T-helper 2 cell treated with Interferon-gamma antibody and Interleukin-4, amounts not matched to agents 100 ng/mL and 5 ng/mL, for 36 hours (primary cell): ENCODE measurements at regions not wholly inside any gene's neighbourhood (a gene's known extent, or its start where the extent isn't known, plus 50 kb on each side); places are given as distances from the start of the nearest gene placed in this dataset.

Experiments used
- intact Hi-C: fragments of 100-400 bp; cut with micrococcal nuclease; formaldehyde crosslinking; loops from one replicate; pipeline ENCODE4 v1.15.1; 2023

- intact Hi-C loops = no loop called here
Measured at GRCh38 chr1:216925962-216926625, 202.9 kb upstream of the ESRRG start.

- intact Hi-C loops = no loop called here
Measured at GRCh38 chr1:216924732-216925131, 201.5 kb upstream of the ESRRG start.

- intact Hi-C loops = no loop called here
Measured at GRCh38 chr1:216923601-216924000, 200.4 kb upstream of the ESRRG start.

DNA sequence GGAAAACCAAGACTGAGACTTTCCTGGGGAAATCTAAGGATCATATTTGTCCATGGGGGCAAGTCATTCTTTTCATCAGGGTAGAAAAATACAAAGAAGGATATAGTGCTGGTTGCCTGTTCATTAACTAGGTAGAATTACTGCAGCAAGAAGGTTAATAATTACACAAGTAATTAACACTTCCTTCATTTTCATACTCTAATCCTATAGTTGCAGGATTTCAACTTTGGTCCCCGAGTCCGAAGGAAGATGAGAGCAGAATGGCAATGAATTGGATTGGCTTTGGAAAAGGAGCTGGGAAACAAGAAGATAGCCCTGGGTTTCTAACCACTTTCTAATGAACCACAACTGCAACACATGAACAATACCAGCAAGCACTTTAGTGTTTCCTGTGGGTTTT, 199.2 kb upstream of the ESRRG start:
- intact Hi-C loops = no loop called here

DNA sequence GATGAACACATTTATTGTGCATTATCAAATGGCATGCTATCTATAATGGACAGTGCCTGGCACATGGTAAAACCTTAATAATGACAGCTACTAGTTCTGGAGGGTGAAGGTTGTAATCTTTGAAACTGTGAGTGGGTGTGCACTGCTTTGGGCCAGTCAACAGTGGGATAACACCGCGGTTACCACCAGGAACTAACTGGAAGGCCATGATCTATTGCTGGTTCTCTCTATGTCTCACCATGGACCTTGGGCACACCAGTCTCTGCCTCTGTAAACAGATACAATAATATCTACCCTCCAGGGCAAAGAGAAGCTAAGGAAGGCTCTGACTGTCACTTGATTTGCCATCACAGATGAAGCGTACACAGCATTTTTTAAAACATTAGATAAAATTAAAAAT, 198.6 kb upstream of the ESRRG start:
- intact Hi-C loops = no loop called here

DNA sequence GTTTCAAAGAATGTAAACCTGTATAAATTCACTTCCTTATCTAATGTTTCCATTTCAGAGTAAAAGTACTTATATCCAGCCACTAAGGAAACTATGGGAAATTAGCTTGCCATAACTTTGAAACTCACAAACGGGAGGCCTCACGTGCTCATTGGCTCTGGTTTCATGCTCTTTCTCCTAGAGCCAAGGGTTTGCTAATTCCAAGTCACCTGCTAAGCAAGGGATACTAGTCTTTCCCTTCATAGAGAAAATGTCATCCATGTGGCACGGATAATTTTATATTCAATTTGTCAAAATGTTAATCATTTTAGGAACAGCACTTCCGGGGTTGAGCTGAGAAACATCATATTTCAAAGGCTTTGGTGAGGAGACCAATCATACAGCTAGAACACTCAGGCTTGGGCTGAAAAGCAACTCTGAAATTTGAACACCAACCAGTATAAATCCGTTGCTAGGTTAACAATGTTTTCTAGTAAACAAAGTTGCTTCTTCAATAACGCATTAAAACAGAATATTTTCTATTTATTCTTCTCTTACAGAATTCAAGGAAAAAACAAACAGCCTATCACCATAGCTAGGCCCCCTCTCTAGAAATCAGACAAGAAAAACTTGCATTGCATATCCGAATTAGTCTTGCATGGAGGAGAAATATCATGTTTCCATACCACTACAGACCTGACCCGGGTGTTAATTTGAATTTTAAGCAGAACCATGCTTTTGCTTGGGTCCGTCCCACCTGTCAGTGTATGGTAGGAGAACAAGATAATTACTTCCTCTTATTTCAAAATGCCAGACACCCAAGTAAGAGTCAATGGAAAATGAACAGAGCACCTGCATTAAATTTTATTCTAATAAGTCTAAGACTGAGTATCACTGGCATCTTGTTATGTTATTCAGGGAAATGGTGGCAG, 196.1 kb upstream of the ESRRG start:
- intact Hi-C loops = loop anchor here (2.0 kb wide), 1 partner anchor 19 kb away; no protein-coding TSS in a partner anchor

- intact Hi-C loops = no loop called here
Measured at GRCh38 chr1:216916890-216917438, 193.7 kb upstream of the ESRRG start.

DNA sequence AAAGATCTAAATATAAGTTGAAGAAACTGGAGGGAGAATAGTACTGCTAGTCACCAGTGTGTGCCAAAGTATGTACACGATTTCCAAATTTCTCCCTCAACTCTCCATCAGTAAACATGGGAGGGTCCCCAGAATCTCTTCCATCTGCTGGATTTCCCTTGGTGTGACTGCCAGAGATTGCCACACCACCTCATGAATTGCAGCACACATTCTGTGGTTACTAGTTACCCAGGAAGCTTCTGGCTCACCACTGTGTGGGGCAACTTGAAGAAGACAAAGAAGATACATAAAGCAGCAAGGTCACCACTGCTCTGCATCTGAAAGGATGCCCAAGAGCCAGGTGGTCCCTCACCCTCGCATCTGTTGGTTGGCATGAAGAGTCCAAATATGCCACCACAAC, 191.7 kb upstream of the ESRRG start:
- intact Hi-C loops = no loop called here

GRCh38 chr1:216913976-216914375, 190.7 kb upstream of the ESRRG start:
- intact Hi-C loops = no loop called here

DNA sequence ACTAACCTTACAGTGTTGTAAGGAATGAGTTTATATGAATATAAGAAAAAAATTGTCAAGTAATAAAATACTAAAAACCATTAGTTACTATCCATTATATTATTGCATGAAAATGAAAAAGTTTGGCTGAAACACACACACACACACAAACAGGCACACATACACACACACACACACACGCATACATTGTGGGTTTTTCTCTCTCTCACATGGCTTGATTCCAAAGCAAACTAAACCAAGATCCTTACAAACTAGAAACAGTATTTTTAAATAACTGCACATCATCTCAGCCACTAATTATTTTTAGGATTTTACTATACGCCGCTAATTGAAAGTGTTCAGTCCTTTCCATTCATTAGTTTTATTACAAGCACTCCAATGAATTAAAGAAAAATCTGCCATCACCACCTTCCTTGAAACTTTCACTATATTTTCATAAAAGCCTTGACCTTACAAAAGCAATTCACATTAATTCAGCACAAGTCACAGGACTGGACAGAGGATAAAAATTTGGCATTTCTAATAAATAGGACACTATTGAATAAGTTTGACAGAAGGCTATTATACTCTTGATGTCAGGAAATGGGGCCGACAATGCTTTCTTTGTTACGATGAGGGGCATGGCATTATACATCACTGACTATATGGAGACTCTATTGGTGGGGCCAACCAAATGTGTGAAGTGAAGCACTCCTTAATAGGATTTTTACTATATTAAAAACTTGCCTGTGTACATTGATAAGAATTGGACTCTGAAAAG, 187.0 kb upstream of the ESRRG start:
- intact Hi-C loops = no loop called here

DNA sequence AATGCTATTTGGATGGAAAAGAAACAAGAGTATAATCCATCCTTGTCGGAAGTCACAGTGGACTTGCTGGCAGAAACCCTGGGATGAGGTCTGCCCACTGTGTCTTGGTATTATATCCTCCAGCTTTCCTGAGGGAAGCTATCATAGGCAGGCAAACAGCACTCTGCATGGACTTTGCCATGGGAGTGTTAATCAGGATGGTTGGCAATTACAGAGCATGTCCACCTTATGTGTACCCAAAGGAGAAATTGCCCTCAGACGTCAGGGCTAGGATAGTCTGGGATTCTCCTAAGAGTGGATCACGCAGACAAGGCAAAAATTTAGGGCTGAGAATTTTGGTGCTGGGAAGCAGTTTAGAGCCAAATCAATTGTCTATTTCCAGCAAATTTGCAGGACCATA, 184.9 kb upstream of the ESRRG start:
- intact Hi-C loops = no loop called here

GRCh38 chr1:216907100-216907499, 183.9 kb upstream of the ESRRG start:
- intact Hi-C loops = no loop called here

DNA sequence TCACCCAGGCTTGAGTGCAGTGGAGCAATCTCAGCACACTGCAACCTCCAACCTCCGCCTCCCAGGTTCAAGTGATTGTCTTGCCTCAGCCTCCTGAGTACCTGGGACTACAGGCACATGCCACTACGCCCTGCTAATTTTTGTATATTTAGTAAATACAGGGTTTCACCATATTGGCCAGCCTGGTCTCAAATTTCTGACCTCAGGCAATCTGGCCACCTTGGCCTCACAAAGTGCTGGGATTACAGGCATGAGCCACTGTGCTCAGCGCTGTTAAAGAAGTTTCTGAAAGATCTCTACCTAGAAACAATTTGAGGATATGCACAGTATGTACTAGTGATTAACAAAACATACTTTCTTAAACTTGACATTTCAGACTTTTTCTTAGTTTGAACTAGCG, 182.6 kb upstream of the ESRRG start:
- intact Hi-C loops = no loop called here

DNA sequence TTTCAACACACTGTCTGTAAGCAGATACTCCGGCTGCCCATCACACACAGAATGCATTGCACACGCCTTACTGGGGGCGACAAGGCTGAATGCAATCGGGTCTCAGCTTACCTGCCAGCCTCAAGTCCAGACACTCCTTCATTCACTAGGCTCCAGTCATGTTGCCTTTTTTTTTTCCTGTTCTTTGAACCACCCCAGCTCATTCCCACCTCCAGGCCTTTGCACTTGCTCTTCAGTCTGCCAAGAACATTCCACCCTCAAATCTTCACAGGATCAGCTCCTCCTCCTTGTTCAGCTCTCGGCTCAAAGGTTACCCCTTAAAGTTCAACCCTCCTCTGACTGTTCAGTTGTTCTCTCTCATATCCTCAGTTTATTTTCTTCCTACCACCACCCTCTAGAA, 181.9 kb upstream of the ESRRG start:
- intact Hi-C loops = no loop called here

GRCh38 chr1:216904471-216904870, 181.2 kb upstream of the ESRRG start:
- intact Hi-C loops = no loop called here

DNA sequence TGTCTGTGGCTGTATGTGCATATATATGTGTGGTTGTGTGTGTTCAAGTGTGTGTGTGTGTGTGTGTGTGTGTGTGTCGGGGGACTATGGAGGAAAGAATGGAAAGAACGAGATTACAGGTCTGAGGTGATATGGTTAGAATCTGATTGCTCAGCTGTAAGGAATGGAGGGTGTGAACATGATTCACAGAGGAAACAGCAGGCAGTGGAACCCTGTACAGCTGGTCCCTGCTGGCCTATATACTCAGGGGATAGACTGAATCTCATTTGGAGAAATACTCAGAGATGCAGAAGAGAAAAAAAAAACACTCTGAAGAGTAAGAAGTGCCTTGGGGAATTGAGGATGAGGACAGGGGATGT, 180.1 kb upstream of the ESRRG start:
- intact Hi-C loops = no loop called here

DNA sequence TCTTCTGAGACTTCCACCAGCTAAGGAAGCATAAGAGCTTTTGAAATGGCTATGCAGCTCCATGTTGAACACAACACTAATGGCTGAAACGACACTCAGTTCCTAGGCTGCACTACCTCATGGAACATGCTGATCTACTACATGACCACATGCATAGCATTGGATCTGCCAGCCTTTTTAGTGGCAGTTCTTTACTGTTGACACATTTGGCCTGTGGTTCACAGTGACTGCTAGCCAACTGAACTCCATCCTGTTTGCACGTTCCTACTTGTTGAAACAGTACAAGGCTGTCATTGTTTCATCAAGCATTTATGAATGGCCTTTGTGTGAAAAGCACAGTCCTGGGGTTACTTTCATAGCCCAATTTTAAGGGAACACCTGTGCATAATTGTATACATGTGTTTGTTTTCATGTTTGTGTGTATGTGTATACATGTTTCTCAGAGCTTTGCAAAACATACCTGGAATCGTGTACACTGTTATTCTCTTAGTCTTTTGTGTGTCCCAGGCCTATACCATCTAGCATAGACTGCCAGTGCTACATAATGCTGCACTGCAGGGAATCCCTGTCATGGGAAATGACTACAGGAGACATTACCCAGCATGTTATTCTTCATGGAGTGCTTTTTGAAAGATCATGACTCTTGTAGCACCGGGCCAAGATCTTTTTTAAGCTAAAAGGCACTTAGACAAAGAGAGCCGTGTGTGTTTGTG, 179.6 kb upstream of the ESRRG start:
- intact Hi-C loops = no loop called here

GRCh38 chr1:216900116-216900620, 176.9 kb upstream of the ESRRG start:
- intact Hi-C loops = no loop called here

DNA sequence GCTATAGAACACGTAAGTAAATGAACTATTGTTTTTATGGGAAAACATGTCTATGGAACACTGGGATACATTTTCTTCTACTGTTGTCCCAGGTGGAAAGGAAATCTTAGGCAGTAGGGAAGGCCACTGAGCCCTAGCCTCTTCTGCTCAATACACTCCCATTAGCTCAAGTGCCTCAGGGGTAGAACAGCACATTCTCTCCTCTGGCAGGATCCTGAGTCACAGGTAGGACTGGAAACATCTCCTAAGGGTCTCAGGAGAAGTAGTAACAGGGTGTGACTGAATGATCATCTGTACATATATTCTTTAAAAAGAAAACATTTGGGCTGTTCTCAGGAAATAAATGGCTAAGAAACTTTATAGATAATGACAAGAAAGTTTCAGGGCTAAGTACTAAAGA, 175.6 kb upstream of the ESRRG start:
- intact Hi-C loops = no loop called here

DNA sequence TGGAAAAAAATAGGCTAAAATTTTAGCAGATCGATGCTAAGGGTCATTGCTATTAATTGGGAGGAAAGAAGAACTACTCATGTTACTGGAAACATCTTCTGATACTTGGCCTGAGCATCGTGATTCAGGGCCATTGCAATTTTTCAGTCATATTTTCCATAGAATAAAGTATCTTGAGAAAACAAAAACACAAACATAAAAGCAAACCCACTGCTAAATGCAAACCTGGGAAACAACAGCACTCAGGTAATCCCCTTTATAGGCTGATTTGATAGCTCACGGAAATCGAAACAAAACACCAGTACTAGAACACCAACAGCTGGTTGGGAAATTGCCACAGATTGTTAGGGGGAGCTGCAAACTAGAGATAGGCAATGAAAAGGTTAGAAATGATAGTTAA, 172.9 kb upstream of the ESRRG start:
- intact Hi-C loops = no loop called here

- intact Hi-C loops = no loop called here
Measured at GRCh38 chr1:216894494-216894893, 171.3 kb upstream of the ESRRG start.
